SU-DHL-6 (cell line): ENCODE measurements at regions not wholly inside any gene's neighbourhood (a gene's known extent, or its start where the extent isn't known, plus 50 kb on each side); places are given as distances from the start of the nearest gene placed in this dataset.

ENCODE experiments used
- H2AFZ ChIP-seq: fragments of 200-600 bp; sonication (generic); 2 replicates; pipeline ENCODE4 v1.6.1; 2014; ENCODE audit warnings: low read depth, mild to moderate bottlenecking, moderate library complexity, mixed read lengths, antibody characterized with exemption, low read length; ENCODE audit not compliant: severe bottlenecking
- H3F3A ChIP-seq: fragments of 200-600 bp; shearing (Covaris generic); 2 replicates; pipeline ENCODE4 v1.6.0; 2016; ENCODE audit warnings: antibody characterized with exemption, mild to moderate bottlenecking; ENCODE audit not compliant: insufficient read depth
- H3K27ac ChIP-seq: fragments of 200-600 bp; sonication (generic); 2 replicates; pipeline ENCODE4 v1.5.1; 2016; ENCODE audit warnings: low read depth, mild to moderate bottlenecking, low read length, moderate library complexity, mixed read lengths
- H3K27me3 ChIP-seq: fragments of 200-600 bp; sonication (generic), shearing (Covaris generic); 2 replicates; pipeline ENCODE4 v1.6.0; 2014; ENCODE audit warnings: mild to moderate bottlenecking, low read length
- H3K36me3 ChIP-seq: fragments of 200-600 bp; sonication (generic); 2 replicates; pipeline ENCODE4 v1.6.1; 2014; ENCODE audit warnings: mild to moderate bottlenecking, low read length, mixed read lengths
- H3K4me2 ChIP-seq: fragments of 300-600, 200-600 bp; shearing (Covaris generic), sonication (generic); 2 replicates; pipeline ENCODE4 v1.6.0; 2014; ENCODE audit warnings: low read length, low read depth, mild to moderate bottlenecking; ENCODE audit not compliant: poor library complexity, severe bottlenecking
- H3K4me3 ChIP-seq: fragments of 200-600 bp; sonication (generic); 2 replicates; pipeline ENCODE4 v1.5.1; 2014; ENCODE audit warnings: antibody characterized with exemption, low read length, mild to moderate bottlenecking, mixed read lengths; ENCODE audit not compliant: insufficient read depth, poor library complexity, severe bottlenecking
- H3K79me2 ChIP-seq: fragments of 200-600 bp; sonication (generic); 2 replicates; pipeline ENCODE4 v1.6.1; 2014; ENCODE audit warnings: mild to moderate bottlenecking, low read length, moderate library complexity; ENCODE audit not compliant: insufficient read depth
- H3K9ac ChIP-seq: fragments of 200-600 bp; sonication (generic); 2 replicates; pipeline ENCODE4 v1.7.0; 2014; ENCODE audit warnings: mild to moderate bottlenecking, low read length
- H3K9me2 ChIP-seq: fragments of 200-600 bp; sonication (generic); replicated peaks from 2 replicates; pipeline ENCODE4 v1.6.1; 2014; ENCODE audit warnings: low read length; ENCODE audit not compliant: insufficient read depth
- H3K9me3 ChIP-seq: fragments of 200-600 bp; sonication (generic); 2 replicates; pipeline ENCODE4 v1.6.1; 2014; ENCODE audit warnings: low read length, mixed read lengths; ENCODE audit not compliant: insufficient read depth
- H4K20me1 ChIP-seq: fragments of 200-600 bp; sonication (generic); 2 replicates; pipeline ENCODE4 v1.6.1; 2014; ENCODE audit warnings: low read depth, mild to moderate bottlenecking, antibody characterized with exemption, low read length, moderate library complexity, mixed read lengths
- CTCF ChIP-seq: fragments of 200-600 bp; sonication (generic); IDR thresholded peaks from one replicate; pipeline ENCODE4 v1.5.1; 2017; ENCODE audit warnings: antibody characterized with exemption, mild to moderate bottlenecking, low read length, moderate library complexity; ENCODE audit not compliant: insufficient read depth, poor library complexity, severe bottlenecking
- EZH2phosphoT487 ChIP-seq: fragments of 200-600 bp; sonication (generic), shearing (Covaris generic); conservative IDR thresholded peaks from 2 replicates; pipeline ENCODE4 v1.6.1; 2018; ENCODE audit warnings: mild to moderate bottlenecking, antibody characterized with exemption, low read length, moderate library complexity, mixed read lengths

GRCh38 chr3:25125201-25125600, 302.9 kb upstream of the RARB start:
- no peak overlapping the region for H2AFZ ChIP-seq
- no peak overlapping the region for H3K4me3 ChIP-seq
- H3K4me2 ChIP-seq = no peak overlapping the region
- no peaks in the 10 kb centered on the region for H3K27me3 ChIP-seq
- no peaks in the 10 kb centered on the region for H3K36me3 ChIP-seq
- H3K27ac ChIP-seq = no peak overlapping the region
- H3K9ac ChIP-seq = no peak overlapping the region
- no peaks in the 10 kb centered on the region for H4K20me1 ChIP-seq
- H3K79me2 ChIP-seq = no peaks in the 10 kb centered on the region
- H3K9me2 ChIP-seq = no peaks in the 10 kb centered on the region
- TF ChIP-seq EZH2phosphoT487 (no peak), CTCF (no peak)
- H3F3A ChIP-seq = no peaks in the 10 kb centered on the region
- H3K9me3 ChIP-seq = no peaks in the 10 kb centered on the region

DNA sequence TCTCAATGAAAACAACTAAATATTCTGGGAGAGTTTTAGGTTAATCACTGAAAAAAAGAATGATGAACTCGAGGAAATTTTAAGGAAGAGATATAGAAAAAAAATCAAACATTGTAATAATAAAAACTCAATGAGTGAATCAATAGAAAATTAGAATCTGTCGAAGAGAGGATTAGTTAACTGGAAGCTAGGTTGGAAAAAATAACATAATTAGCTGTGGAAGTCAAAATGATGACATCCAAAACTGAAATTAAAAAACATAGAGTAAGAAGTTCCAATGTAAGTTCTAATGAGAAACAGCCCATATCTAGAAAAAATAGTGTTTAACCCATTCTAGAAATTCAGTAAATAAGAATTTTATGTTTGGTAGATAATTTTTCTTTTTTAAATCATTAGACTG, 299.3 kb upstream of the RARB start:
- Histone ChIP-seq H3K9me2 (no peaks in the 10 kb centered on the region), H4K20me1 (no peaks in the 10 kb centered on the region), H3K27ac (no peak overlapping the region), H2AFZ (no peak overlapping the region), H3K27me3 (no peaks in the 10 kb centered on the region), H3K9me3 (no peaks in the 10 kb centered on the region), H3K36me3 (no peaks in the 10 kb centered on the region), H3K79me2 (no peaks in the 10 kb centered on the region), H3F3A (no peaks in the 10 kb centered on the region), H3K4me2 (no peak overlapping the region), H3K9ac (no peak overlapping the region), H3K4me3 (no peak overlapping the region)
- TF ChIP-seq EZH2phosphoT487 = no peak
- no peak for TF ChIP-seq CTCF

DNA sequence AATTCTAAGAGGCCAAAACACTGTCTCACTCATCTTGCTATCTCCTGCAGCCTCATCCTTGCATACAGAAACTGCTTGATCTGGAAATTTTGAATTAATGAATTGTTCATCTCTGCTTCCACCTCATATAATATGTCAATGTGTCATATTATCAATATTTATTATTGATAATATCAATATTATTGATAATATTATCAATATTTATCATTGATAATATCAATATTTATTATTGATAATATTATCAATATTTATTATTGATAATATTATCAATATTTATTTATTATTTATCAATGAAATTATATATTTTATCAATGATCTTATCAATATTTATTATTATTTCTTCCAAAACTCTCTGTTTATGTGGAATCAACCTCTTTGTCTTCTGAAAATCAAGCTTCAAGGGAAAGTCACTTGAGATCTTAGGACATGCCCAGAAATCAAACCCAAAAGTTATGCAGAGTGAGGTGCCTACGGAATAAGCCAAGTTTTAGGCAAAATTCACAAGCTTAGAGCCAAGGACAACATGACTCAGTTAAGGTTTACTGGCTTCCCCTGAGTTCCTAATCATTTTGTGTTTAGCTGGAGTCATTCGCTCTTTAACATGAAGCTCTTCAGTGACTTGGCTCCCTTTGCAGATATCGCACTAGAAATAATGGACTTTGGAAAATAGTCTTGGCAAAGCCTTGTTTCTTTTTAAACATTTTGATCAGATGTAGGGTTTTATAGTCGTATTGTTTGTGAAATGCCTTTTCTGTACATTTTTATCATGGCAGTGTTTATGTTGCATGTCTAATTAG, 297.1 kb upstream of the RARB start:
- no peak overlapping the region for H3K4me3 ChIP-seq
- TF ChIP-seq EZH2phosphoT487 = no peak
- TF ChIP-seq CTCF = no peak

More for the DNA sequence above, 297.1 kb upstream of the RARB start:
- Histone ChIP-seq H3F3A (no peaks in the 10 kb centered on the region), H3K79me2 (no peaks in the 10 kb centered on the region), H3K9me2 (no peaks in the 10 kb centered on the region), H3K36me3 (no peaks in the 10 kb centered on the region), H3K9me3 (no peaks in the 10 kb centered on the region), H3K9ac (no peak overlapping the region), H3K27ac (no peak overlapping the region), H3K4me2 (no peak overlapping the region), H4K20me1 (no peaks in the 10 kb centered on the region), H3K27me3 (no peaks in the 10 kb centered on the region), H2AFZ (no peak overlapping the region)
